ENCODE measurements at regions not wholly inside any gene's neighbourhood (a gene's known extent, or its start where the extent isn't known, plus 50 kb on each side); places are given as distances from the start of the nearest gene placed in this dataset.

DNA sequence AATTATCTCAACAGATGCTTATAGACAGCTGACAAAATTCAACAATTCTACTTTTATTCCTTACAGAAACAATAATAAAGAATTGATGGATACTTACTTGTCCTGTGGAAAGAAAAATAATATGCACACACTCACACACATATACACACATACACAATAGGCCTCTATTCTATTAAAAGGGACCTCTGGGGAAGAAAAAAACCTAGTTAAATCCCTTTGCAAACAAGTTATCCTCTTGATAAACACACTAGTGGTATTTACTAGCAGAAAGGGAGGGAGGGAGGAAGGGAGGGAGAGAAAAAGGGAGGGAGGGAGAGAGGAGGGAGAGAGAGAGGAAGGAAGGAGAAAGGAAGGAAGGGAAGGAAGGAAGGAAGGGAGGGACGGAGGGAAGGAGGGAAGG is 486.4 kb downstream of the HINT1 start:
- Mint-ChIP-seq H3K4me1 (no peaks in the 10 kb centered on the region), H3K9me3 (no peaks in the 10 kb centered on the region), H3K27me3 (ENCODE audit: low read depth) (no peaks in the 10 kb centered on the region), H3K27ac (no peak overlapping the region), H3K4me3 (no peak overlapping the region), H3K36me3 (no peaks in the 10 kb centered on the region)
- POLR2A ChIA-PET = no interaction called here
- CTCF ChIA-PET = no interaction called here
- TF ChIP-seq ZNF232 (CRISPR knock-in tag; IDR thresholded peaks at IDR 0.05) (no peak), ZNF423 (CRISPR knock-in tag; IDR thresholded peaks at IDR 0.05) (no peak), RORB (CRISPR knock-in tag; IDR thresholded peaks at IDR 0.05) (no peak), TEAD4 (CRISPR knock-in tag; IDR thresholded peaks at IDR 0.05) (no peak), GABPB1 (CRISPR knock-in tag; IDR thresholded peaks at IDR 0.05) (no peak), HMGA2 (CRISPR knock-in tag; IDR thresholded peaks at IDR 0.05) (no peak), SMAD3 (CRISPR knock-in tag; IDR thresholded peaks at IDR 0.05; ENCODE audit: borderline replicate concordance) (no peak), CBFB (CRISPR knock-in tag; IDR thresholded peaks at IDR 0.05; ENCODE audit: low read depth) (no peak), SP1 (CRISPR knock-in tag; conservative IDR thresholded peaks at IDR 0.05) (no peak), MYBL2 (CRISPR knock-in tag; IDR thresholded peaks at IDR 0.05) (no peak), TEAD1 (CRISPR knock-in tag; IDR thresholded peaks at IDR 0.05) (no peak), GRHL2 (CRISPR knock-in tag; IDR thresholded peaks at IDR 0.05; ENCODE audit: insufficient replicate concordance, severe bottlenecking) (no peak), ETV6 (CRISPR knock-in tag; IDR thresholded peaks at IDR 0.05) (no peak), CREM (CRISPR knock-in tag; IDR thresholded peaks at IDR 0.05) (no peak)
- TF ChIP-seq, protein P1, sequence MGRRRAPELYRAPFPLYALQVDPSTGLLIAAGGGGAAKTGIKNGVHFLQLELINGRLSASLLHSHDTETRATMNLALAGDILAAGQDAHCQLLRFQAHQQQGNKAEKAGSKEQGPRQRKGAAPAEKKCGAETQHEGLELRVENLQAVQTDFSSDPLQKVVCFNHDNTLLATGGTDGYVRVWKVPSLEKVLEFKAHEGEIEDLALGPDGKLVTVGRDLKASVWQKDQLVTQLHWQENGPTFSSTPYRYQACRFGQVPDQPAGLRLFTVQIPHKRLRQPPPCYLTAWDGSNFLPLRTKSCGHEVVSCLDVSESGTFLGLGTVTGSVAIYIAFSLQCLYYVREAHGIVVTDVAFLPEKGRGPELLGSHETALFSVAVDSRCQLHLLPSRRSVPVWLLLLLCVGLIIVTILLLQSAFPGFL (CRISPR knock-in tag; IDR thresholded peaks at IDR 0.05; ENCODE audit: borderline replicate concordance) = no peak
- TF ChIP-seq, protein P2, sequence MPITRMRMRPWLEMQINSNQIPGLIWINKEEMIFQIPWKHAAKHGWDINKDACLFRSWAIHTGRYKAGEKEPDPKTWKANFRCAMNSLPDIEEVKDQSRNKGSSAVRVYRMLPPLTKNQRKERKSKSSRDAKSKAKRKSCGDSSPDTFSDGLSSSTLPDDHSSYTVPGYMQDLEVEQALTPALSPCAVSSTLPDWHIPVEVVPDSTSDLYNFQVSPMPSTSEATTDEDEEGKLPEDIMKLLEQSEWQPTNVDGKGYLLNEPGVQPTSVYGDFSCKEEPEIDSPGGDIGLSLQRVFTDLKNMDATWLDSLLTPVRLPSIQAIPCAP (CRISPR knock-in tag; IDR thresholded peaks at IDR 0.05) = no peak
- TF ChIP-seq, protein P3, sequence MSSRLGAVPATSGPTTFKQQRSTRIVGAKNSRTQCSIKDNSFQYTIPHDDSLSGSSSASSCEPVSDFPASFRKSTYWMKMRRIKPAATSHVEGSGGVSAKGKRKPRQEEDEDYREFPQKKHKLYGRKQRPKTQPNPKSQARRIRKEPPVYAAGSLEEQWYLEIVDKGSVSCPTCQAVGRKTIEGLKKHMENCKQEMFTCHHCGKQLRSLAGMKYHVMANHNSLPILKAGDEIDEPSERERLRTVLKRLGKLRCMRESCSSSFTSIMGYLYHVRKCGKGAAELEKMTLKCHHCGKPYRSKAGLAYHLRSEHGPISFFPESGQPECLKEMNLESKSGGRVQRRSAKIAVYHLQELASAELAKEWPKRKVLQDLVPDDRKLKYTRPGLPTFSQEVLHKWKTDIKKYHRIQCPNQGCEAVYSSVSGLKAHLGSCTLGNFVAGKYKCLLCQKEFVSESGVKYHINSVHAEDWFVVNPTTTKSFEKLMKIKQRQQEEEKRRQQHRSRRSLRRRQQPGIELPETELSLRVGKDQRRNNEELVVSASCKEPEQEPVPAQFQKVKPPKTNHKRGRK (CRISPR knock-in tag; IDR thresholded peaks at IDR 0.05; ENCODE audit: borderline replicate concordance) = no peak
- no peak for ATAC-seq
- no peak for DNase-seq (ENCODE audit: low spot score)

DNA sequence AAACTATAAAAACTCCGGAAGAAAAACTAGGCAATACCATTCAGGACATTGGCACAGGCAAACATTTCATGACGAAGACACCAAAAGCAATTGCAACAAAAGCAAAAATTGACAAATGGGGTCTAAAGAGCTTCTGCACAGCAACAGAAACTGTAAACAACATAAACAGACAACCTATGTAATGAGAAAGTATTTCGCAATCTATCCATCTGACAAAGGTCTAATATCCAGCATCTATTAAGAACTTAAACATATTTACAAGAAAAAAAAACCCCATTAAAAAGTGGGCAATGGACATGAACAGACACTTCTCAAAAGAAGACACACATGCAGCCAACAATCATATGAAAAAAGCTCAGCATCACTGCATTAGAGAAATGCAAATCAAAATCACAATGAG is 498.6 kb downstream of the HINT1 start:
- no peaks in the 10 kb centered on the region for H3K4me1 Mint-ChIP-seq
- ATAC-seq (no peak), DNase-seq (ENCODE audit: low spot score) (no peak)
- H3K27ac Mint-ChIP-seq = no peak overlapping the region
- ChIA-PET POLR2A (no interaction called here), CTCF (no interaction called here)
- H3K36me3 Mint-ChIP-seq = no peaks in the 10 kb centered on the region
- H3K27me3 Mint-ChIP-seq (ENCODE audit: low read depth) = no peaks in the 10 kb centered on the region
- peaks cover 20% of the 10 kb centered on the region for H3K9me3 Mint-ChIP-seq
- H3K4me3 Mint-ChIP-seq = no peak overlapping the region
- no peak for TF ChIP-seq TEAD1 (CRISPR knock-in tag; IDR thresholded peaks at IDR 0.05)
- TF ChIP-seq, protein P4, sequence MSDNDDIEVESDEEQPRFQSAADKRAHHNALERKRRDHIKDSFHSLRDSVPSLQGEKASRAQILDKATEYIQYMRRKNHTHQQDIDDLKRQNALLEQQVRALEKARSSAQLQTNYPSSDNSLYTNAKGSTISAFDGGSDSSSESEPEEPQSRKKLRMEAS (CRISPR knock-in tag; IDR thresholded peaks at IDR 0.05) = no peak
- TF ChIP-seq ATF1 (CRISPR knock-in tag; IDR thresholded peaks at IDR 0.05) = no peak
- TF ChIP-seq, protein P3 (CRISPR knock-in tag; IDR thresholded peaks at IDR 0.05; ENCODE audit: borderline replicate concordance) = no peak
- no peak for TF ChIP-seq ZNF138 (CRISPR knock-in tag; conservative IDR thresholded peaks at IDR 0.05)
- TF ChIP-seq, protein P5, sequence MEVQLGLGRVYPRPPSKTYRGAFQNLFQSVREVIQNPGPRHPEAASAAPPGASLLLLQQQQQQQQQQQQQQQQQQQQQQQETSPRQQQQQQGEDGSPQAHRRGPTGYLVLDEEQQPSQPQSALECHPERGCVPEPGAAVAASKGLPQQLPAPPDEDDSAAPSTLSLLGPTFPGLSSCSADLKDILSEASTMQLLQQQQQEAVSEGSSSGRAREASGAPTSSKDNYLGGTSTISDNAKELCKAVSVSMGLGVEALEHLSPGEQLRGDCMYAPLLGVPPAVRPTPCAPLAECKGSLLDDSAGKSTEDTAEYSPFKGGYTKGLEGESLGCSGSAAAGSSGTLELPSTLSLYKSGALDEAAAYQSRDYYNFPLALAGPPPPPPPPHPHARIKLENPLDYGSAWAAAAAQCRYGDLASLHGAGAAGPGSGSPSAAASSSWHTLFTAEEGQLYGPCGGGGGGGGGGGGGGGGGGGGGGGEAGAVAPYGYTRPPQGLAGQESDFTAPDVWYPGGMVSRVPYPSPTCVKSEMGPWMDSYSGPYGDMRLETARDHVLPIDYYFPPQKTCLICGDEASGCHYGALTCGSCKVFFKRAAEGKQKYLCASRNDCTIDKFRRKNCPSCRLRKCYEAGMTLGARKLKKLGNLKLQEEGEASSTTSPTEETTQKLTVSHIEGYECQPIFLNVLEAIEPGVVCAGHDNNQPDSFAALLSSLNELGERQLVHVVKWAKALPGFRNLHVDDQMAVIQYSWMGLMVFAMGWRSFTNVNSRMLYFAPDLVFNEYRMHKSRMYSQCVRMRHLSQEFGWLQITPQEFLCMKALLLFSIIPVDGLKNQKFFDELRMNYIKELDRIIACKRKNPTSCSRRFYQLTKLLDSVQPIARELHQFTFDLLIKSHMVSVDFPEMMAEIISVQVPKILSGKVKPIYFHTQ (CRISPR knock-in tag; IDR thresholded peaks at IDR 0.05) = no peak
- TF ChIP-seq, protein P6, sequence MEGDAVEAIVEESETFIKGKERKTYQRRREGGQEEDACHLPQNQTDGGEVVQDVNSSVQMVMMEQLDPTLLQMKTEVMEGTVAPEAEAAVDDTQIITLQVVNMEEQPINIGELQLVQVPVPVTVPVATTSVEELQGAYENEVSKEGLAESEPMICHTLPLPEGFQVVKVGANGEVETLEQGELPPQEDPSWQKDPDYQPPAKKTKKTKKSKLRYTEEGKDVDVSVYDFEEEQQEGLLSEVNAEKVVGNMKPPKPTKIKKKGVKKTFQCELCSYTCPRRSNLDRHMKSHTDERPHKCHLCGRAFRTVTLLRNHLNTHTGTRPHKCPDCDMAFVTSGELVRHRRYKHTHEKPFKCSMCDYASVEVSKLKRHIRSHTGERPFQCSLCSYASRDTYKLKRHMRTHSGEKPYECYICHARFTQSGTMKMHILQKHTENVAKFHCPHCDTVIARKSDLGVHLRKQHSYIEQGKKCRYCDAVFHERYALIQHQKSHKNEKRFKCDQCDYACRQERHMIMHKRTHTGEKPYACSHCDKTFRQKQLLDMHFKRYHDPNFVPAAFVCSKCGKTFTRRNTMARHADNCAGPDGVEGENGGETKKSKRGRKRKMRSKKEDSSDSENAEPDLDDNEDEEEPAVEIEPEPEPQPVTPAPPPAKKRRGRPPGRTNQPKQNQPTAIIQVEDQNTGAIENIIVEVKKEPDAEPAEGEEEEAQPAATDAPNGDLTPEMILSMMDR (IDR thresholded peaks at IDR 0.05) = no peak
- TF ChIP-seq, protein P7, sequence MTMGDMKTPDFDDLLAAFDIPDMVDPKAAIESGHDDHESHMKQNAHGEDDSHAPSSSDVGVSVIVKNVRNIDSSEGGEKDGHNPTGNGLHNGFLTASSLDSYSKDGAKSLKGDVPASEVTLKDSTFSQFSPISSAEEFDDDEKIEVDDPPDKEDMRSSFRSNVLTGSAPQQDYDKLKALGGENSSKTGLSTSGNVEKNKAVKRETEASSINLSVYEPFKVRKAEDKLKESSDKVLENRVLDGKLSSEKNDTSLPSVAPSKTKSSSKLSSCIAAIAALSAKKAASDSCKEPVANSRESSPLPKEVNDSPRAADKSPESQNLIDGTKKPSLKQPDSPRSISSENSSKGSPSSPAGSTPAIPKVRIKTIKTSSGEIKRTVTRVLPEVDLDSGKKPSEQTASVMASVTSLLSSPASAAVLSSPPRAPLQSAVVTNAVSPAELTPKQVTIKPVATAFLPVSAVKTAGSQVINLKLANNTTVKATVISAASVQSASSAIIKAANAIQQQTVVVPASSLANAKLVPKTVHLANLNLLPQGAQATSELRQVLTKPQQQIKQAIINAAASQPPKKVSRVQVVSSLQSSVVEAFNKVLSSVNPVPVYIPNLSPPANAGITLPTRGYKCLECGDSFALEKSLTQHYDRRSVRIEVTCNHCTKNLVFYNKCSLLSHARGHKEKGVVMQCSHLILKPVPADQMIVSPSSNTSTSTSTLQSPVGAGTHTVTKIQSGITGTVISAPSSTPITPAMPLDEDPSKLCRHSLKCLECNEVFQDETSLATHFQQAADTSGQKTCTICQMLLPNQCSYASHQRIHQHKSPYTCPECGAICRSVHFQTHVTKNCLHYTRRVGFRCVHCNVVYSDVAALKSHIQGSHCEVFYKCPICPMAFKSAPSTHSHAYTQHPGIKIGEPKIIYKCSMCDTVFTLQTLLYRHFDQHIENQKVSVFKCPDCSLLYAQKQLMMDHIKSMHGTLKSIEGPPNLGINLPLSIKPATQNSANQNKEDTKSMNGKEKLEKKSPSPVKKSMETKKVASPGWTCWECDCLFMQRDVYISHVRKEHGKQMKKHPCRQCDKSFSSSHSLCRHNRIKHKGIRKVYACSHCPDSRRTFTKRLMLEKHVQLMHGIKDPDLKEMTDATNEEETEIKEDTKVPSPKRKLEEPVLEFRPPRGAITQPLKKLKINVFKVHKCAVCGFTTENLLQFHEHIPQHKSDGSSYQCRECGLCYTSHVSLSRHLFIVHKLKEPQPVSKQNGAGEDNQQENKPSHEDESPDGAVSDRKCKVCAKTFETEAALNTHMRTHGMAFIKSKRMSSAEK (CRISPR knock-in tag; IDR thresholded peaks at IDR 0.05; ENCODE audit: borderline replicate concordance) = no peak
